IMR-90 (cell line): ENCODE measurements at regions not wholly inside any gene's neighbourhood (a gene's known extent, or its start where the extent isn't known, plus 50 kb on each side); places are given as distances from the start of the nearest gene placed in this dataset.
"Not testable (repeated sequence)": the region's sequence is repeated elsewhere in the genome, so short reads cannot be mapped to it uniquely, and the experiment has no call there.

Experiments used
- CHD1 ChIP-seq: IDR thresholded peaks from 2 replicates; pipeline ENCODE4 v1.6.1; 2012; ENCODE audit warnings: low read depth, low read length, improper control_type of control experiment
- CTCF ChIP-seq: conservative IDR thresholded peaks from 2 replicates; pipeline ENCODE4 v1.5.1; 2012; ENCODE audit warnings: mild to moderate bottlenecking, low read depth, low read length, improper control_type of control experiment
- MAFK ChIP-seq: IDR thresholded peaks from 2 replicates; pipeline ENCODE4 v1.6.1; 2012; ENCODE audit warnings: low read depth, low read length, improper control_type of control experiment
- MAZ ChIP-seq: IDR thresholded peaks from 2 replicates; pipeline ENCODE4 v1.6.1; 2012; ENCODE audit warnings: low read depth, mild to moderate bottlenecking, low read length, improper control_type of control experiment, moderate library complexity, borderline replicate concordance
- MXI1 ChIP-seq: IDR thresholded peaks from 2 replicates; pipeline ENCODE4 v1.6.1; 2012; ENCODE audit warnings: low read depth, mild to moderate bottlenecking, low read length, moderate library complexity, borderline replicate concordance
- POLR2A ChIP-seq: IDR thresholded peaks from 2 replicates; pipeline ENCODE4 v1.6.1; 2012; ENCODE audit warnings: mild to moderate bottlenecking, low read depth, low read length
- RAD21 ChIP-seq: IDR thresholded peaks from 2 replicates; pipeline ENCODE4 v1.6.1; 2012; ENCODE audit warnings: low read length, improper control_type of control experiment
- RFX5 ChIP-seq: IDR thresholded peaks from 2 replicates; pipeline ENCODE4 v1.8.0; 2012; ENCODE audit warnings: low read depth, mild to moderate bottlenecking, low read length, moderate library complexity
- SMC3 ChIP-seq: fragments of 150-350 bp; IDR thresholded peaks from 2 replicates; pipeline ENCODE4 v1.6.1; 2016; ENCODE audit warnings: low read depth, mild to moderate bottlenecking, antibody characterized with exemption, low read length, moderate library complexity
- TF ChIP-seq, protein P1 (sequence below): fragments of 150-350 bp; IDR thresholded peaks from 2 replicates; pipeline ENCODE4 v1.6.1; 2017; ENCODE audit warnings: mild to moderate bottlenecking, antibody characterized with exemption, low read length, low read depth

- not testable (repeated sequence) for TF ChIP-seq CTCF, SMC3, MAFK, CHD1, POLR2A, MXI1, RFX5, RAD21, MAZ
- TF ChIP-seq, protein P1, sequence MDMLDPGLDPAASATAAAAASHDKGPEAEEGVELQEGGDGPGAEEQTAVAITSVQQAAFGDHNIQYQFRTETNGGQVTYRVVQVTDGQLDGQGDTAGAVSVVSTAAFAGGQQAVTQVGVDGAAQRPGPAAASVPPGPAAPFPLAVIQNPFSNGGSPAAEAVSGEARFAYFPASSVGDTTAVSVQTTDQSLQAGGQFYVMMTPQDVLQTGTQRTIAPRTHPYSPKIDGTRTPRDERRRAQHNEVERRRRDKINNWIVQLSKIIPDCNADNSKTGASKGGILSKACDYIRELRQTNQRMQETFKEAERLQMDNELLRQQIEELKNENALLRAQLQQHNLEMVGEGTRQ, result not testable (repeated sequence)
These were observed 282.2 kb upstream of the PLGLB2 start for GRCh38 chr2:87465730-87466129.
